Chondrocyte (in vitro differentiated cells): ENCODE measurements at regions not wholly inside any gene's neighbourhood (a gene's known extent, or its start where the extent isn't known, plus 50 kb on each side); places are given as distances from the start of the nearest gene placed in this dataset.

Experiments
- DNase-seq: peaks from one replicate; pipeline ENCODE4 v3.0.0; 2021; ENCODE audit warnings: mixed read lengths, low spot score
- H3K27ac Mint-ChIP-seq: one replicate; pipeline ENCODE4 v1.8.0; 2021; ENCODE audit warnings: mild to moderate bottlenecking, moderate library complexity, mixed read lengths; ENCODE audit not compliant: unreplicated experiment
- H3K27me3 Mint-ChIP-seq: 2 replicates; pipeline ENCODE4 v1.8.0; 2021; ENCODE audit warnings: low read depth, mixed read lengths
- H3K36me3 Mint-ChIP-seq: 2 replicates; pipeline ENCODE4 v1.8.0; 2021; ENCODE audit warnings: low read depth, mixed read lengths
- H3K4me1 Mint-ChIP-seq: 2 replicates; pipeline ENCODE4 v1.8.0; 2021; ENCODE audit warnings: low read depth, mild to moderate bottlenecking, mixed read lengths
- H3K4me3 Mint-ChIP-seq: one replicate; pipeline ENCODE4 v1.8.0; 2021; ENCODE audit warnings: mild to moderate bottlenecking, moderate library complexity, mixed read lengths; ENCODE audit not compliant: unreplicated experiment
- H3K9me3 Mint-ChIP-seq: 2 replicates; pipeline ENCODE4 v1.8.0; 2021; ENCODE audit warnings: low read depth, mixed read lengths
- TF ChIP-seq, protein P1 (sequence below): fragments of 200-600 bp; sonication (generic); IDR thresholded peaks from 2 replicates; pipeline ENCODE4 v1.5.0; 2021; ENCODE audit warnings: antibody characterized with exemption, mild to moderate bottlenecking, moderate library complexity

- no peak for DNase-seq
- TF ChIP-seq, protein P1, sequence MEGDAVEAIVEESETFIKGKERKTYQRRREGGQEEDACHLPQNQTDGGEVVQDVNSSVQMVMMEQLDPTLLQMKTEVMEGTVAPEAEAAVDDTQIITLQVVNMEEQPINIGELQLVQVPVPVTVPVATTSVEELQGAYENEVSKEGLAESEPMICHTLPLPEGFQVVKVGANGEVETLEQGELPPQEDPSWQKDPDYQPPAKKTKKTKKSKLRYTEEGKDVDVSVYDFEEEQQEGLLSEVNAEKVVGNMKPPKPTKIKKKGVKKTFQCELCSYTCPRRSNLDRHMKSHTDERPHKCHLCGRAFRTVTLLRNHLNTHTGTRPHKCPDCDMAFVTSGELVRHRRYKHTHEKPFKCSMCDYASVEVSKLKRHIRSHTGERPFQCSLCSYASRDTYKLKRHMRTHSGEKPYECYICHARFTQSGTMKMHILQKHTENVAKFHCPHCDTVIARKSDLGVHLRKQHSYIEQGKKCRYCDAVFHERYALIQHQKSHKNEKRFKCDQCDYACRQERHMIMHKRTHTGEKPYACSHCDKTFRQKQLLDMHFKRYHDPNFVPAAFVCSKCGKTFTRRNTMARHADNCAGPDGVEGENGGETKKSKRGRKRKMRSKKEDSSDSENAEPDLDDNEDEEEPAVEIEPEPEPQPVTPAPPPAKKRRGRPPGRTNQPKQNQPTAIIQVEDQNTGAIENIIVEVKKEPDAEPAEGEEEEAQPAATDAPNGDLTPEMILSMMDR, result no peak
- Mint-ChIP-seq H3K9me3 (no peaks in the 10 kb centered on the region), H3K4me3 (no peak overlapping the region), H3K36me3 (no peaks in the 10 kb centered on the region), H3K4me1 (no peaks in the 10 kb centered on the region), H3K27me3 (peaks cover 4% of the 10 kb centered on the region), H3K27ac (no peak overlapping the region)
Observed at GRCh38 chr4:74549936-74550335, 105.0 kb downstream of the AREG start.

GRCh38 chr4:74555231-74555630 lies 110.3 kb downstream of the AREG start:
- no peak overlapping the region for H3K4me3 Mint-ChIP-seq

GRCh38 chr4:74555843-74556242 lies 110.9 kb downstream of the AREG start:
- H3K9me3 Mint-ChIP-seq, result peaks cover 6% of the 10 kb centered on the region
- H3K4me1 Mint-ChIP-seq, result no peaks in the 10 kb centered on the region
- peaks cover 2% of the 10 kb centered on the region for H3K27me3 Mint-ChIP-seq
- H3K4me3 Mint-ChIP-seq, result no peak overlapping the region
- TF ChIP-seq, protein P1, result no peak
- no peak overlapping the region for H3K27ac Mint-ChIP-seq
- no peak for DNase-seq
- H3K36me3 Mint-ChIP-seq, result no peaks in the 10 kb centered on the region

More at GRCh38 chr4:74555231-74555630, 110.3 kb downstream of the AREG start:
- peaks cover 6% of the 10 kb centered on the region for H3K9me3 Mint-ChIP-seq
- H3K36me3 Mint-ChIP-seq, result no peaks in the 10 kb centered on the region
- TF ChIP-seq, protein P1, result no peak
- no peaks in the 10 kb centered on the region for H3K4me1 Mint-ChIP-seq
- peaks cover 4% of the 10 kb centered on the region for H3K27me3 Mint-ChIP-seq
- no peak for DNase-seq
- H3K27ac Mint-ChIP-seq, result no peak overlapping the region

DNA sequence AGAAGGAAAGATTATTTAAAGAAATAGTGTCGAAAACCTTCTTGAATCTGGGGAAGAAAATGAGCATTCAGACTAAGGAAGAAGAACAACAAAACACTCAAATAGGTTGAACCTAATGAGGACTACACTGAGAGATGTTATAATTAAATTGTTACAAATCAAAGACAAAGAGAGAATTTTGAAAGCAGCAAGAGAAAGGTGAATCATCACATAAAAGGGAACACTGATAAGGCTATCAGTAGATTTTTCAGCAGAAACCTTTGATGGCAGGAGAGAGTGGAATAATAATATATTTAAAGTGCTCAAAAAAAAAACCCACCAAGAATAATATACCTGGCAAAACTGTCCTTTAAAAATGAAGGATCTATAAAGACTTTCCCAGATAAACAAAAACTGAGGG lies 114.9 kb downstream of the AREG start:
- no peak overlapping the region for H3K27ac Mint-ChIP-seq
- peaks cover 4% of the 10 kb centered on the region for H3K36me3 Mint-ChIP-seq
- H3K9me3 Mint-ChIP-seq, result peaks cover 15% of the 10 kb centered on the region
- no peaks in the 10 kb centered on the region for H3K27me3 Mint-ChIP-seq
- TF ChIP-seq, protein P1, result no peak
- DNase-seq, result no peak
- no peak overlapping the region for H3K4me3 Mint-ChIP-seq
- H3K4me1 Mint-ChIP-seq, result no peaks in the 10 kb centered on the region

DNA sequence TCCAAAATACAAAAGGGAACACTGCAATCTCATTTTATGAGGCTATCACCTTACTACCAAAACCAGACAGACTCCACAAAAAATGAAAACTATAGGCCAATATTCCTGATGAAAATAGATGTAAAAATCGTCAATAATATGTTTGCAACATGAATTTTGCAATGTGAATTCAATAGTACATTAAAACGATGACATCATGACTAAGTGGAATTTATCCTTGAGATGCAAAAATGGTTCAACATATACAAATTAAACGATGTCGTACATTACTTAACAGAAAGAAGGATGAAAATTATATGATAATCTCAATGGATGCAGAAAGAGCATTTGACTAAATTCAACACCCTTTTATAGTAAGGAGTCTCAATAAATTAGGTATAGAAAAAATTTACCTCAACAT lies 123.0 kb downstream of the AREG start:
- Mint-ChIP-seq H3K4me3 (no peak overlapping the region), H3K27ac (no peak overlapping the region), H3K36me3 (peaks cover 20% of the 10 kb centered on the region), H3K4me1 (no peaks in the 10 kb centered on the region), H3K9me3 (peaks cover 41% of the 10 kb centered on the region), H3K27me3 (peaks cover 22% of the 10 kb centered on the region)
- no peak for DNase-seq
- TF ChIP-seq, protein P1, result no peak
